Left hindlimb (tissue), 1 donor: ENCODE measurements at regions not wholly inside any gene's neighbourhood (a gene's known extent, or its start where the extent isn't known, plus 50 kb on each side); places are given as distances from the start of the nearest gene placed in this dataset.
"Not testable (repeated sequence)": the region's sequence is repeated elsewhere in the genome, so short reads cannot be mapped to it uniquely, and the experiment has no call there.

Experiments
- DNase-seq: peaks from one replicate; pipeline ENCODE4 v3.0.0-alpha.2; 2018

DNA sequence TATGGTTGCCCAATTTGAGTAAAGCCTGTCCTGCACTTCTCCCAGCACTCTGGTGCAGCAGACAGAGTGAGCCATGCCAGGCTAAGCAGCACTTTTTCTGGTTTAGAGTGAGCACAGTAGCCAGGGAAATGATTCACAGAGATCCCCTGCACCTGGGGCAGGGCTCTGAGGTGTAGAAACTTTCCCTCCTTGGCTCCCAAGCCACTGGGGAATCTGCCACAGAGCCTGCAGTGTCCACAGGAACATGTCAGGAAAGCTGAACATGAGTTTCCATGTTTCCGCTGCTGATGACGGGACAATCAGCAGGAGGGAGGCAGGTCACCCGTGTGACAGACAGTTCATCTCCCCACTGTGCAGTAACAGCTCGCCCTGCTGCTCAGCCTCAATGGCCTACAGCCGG, 429.9 kb upstream of the B3GAT1 start:
- no peak for DNase-seq

- DNase-seq = no peak
Observed at GRCh38 chr11:134841411-134841810, 429.4 kb upstream of the B3GAT1 start.

GRCh38 chr11:134840945-134841344, 428.9 kb upstream of the B3GAT1 start:
- DNase-seq = no peak

DNA sequence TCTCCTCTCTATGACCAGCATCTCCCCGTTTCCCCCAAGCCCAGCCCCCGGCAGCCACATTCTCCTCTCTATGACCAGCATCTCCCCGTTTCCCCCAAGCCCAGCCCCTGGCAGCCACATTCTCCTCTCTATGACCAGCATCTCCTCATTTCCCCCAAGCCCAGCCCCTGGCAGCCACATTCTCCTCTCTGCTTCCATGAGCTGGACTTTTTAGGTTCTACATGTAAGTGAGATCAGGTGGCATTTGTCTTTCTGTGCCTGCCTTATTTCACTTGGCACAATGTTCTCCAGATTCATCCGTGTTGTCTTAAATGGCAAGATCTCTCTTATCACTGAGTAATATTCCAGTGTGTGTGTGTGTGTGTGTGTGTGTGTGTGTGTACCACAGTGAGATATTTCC, 428.1 kb upstream of the B3GAT1 start:
- DNase-seq = not testable (repeated sequence)

DNA sequence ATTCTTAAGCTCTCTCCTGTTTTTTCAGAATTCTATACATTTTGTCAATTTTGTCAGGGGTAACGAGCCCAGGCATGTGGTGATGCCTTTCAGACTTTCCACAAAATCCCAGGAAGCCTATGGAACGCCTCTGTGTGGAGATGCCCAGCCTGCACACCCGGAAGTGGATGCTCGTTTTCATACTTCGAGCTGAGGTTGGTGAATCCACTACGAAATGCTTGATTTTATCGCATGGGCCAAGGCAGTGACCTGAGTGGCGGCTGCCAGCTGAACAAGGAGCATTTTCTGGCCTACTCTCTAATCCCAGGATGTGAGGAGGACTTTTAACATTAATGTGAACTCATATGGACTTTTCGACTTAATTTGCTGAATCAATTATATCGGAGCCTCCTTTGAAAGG, 426.7 kb upstream of the B3GAT1 start:
- DNase-seq = no peak

GRCh38 chr11:134837887-134838232, 425.8 kb upstream of the B3GAT1 start:
- no peak for DNase-seq

DNA sequence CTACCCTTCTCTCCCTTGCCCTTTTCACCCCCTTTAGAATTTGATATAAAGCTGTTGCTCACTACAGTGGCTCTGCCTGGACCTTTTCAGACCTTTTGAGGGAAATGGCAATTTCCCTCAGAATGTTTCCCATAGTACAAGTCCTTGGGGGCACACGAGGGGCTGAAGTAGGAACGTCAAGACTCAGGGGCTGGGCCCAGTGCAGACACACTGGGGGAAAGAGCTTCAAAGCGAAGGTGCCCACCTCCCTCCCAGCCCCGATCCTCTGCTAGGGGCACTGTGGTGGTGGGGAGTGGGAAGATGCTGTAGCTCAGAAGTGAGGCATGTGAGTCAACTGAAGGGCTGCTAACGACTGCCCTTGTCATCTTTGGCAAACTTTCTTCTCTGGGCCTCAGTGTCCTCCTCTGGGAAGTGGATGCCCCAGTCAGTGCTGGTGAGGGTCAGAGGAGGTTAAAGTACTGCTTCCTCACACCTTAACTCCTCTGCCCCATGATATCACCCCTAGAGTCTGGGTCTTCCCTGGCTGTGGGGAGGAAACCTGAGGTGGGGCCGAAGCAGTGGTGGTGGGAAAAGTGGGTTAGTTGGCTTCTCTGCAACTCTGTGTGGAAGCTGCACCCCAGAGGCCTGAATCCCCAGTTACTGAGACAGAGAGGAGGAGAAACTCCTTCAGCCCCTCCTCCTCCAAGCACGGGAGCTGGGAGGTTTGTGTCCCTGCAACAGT, 425.3 kb upstream of the B3GAT1 start:
- DNase-seq = no peak

GRCh38 chr11:134836561-134836960, 424.5 kb upstream of the B3GAT1 start:
- DNase-seq = no peak

GRCh38 chr11:134835561-134835960, 423.5 kb upstream of the B3GAT1 start:
- no peak for DNase-seq

GRCh38 chr11:134830312-134830711, 418.3 kb upstream of the B3GAT1 start:
- no peak for DNase-seq

GRCh38 chr11:134823970-134824369, 411.9 kb upstream of the B3GAT1 start:
- DNase-seq = no peak

GRCh38 chr11:134822897-134823296, 410.9 kb upstream of the B3GAT1 start:
- no peak for DNase-seq

GRCh38 chr11:134821422-134821821, 409.4 kb upstream of the B3GAT1 start:
- no peak for DNase-seq

DNA sequence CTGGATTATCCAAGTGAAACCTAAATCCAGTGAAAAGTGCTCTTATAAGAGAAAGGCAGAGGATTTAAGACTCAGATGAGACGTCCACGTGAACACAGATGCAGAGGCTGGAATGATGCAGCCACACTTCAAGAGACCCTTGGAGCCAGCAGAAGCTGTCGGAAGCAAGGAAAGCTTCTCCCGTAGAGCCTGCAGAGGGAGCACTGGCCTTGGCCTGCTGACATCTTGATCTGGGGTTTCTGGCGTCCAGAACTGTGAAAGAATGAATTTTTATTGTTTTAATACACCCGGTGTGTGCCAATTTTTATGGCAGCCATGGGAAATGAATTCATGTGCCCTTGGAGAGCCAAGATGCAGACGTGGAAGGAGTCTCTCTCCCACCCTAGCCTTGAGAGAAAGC, 407.0 kb upstream of the B3GAT1 start:
- DNase-seq = no peak

GRCh38 chr11:134818516-134818915, 406.5 kb upstream of the B3GAT1 start:
- DNase-seq = no peak

DNA sequence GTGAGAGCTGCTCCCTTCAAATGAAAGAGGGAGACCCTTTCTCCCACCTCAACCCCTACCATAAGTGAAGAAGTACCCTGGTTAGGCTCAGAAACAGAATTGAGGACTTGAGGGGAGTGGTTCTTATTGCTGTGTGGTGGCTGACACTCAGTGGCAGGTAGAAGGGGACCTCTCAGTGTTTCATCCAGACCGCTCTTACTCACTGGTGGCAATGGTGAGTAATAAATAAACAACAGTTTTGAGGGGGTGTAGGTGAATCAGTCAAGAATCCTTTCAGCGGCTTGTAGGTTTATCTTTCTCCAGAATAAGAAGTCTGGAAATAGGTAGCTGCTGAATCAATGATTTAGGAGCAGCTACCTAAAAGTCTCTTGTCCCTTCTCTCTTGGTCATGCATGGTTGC, 403.4 kb upstream of the B3GAT1 start:
- DNase-seq = no peak

GRCh38 chr11:134807997-134808396, 396.0 kb upstream of the B3GAT1 start:
- no peak for DNase-seq

DNA sequence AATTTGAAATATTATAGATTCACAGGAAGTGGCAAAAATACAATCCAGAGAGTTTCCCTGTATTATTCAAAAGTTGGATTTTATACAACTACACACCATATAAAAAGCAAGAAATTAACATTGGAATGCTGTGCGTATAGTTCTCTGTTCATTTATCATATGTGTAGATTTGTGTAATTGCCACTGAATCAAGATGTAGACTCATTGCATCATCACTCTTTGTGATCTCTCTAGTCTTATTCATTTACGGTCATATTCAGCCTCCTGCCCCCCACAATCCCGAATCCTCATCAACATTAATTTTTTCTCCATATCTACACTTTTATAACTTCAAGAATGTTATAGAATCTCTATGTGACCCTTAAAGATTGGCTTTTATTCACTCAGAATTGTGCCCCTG, 390.6 kb upstream of the B3GAT1 start:
- no peak for DNase-seq

DNA sequence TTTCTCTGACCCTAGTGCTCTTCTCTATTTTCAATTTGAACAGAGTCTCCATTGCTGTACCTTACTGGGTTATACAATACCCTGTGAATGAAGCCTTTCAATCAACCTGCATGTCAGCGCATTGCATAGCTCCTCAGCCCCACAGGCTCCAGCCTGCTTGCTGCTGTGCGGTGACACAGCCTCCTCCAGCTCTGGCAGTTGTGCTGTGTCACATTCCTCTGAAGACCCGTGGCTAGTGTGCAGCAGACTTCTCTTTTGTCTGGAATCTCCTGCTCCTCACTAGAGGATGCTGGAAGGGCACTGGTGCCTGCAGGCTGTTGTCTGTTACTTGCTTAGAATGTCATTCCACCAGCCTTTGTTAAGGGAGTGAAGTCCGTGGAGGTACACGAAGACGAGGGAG, 390.1 kb upstream of the B3GAT1 start:
- DNase-seq = no peak

GRCh38 chr11:134801570-134801969, 389.5 kb upstream of the B3GAT1 start:
- DNase-seq = no peak

- no peak for DNase-seq
Observed at GRCh38 chr11:134800826-134801225, 388.8 kb upstream of the B3GAT1 start.

- DNase-seq = no peak
Observed at GRCh38 chr11:134800130-134800529, 388.1 kb upstream of the B3GAT1 start.

- DNase-seq = no peak
Observed at GRCh38 chr11:134799386-134799785, 387.3 kb upstream of the B3GAT1 start.

DNA sequence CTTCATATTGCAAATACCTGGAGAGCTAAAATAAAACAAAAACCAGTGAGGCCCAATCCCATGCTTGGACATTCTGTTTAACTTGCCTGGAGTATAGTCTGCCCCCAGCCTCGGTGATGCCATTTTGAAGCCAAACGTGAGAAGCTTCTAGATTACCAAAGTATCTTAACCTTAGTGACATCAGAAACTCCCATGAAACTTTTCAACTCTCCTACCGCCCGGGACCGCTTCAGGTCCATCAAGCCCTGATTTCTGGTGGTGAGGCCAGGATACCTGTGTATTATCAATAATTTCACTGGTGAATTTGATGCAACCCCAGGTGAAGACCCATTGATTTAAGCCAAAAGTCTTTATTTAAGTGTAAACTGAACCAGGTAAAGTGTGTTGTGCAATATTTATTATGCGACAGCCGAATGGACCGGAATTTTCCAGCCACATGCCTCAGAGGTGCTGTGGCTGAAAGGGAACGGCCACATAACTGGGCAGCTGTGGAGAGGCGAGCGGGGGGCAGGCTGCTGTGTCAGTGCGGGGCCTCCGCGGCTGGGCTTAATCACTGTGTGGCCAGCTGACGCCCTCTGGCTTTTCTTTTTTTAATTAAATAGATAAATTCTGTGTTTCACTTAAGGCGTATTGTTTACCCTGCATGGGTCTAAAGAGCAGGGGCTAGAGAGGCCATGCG, 385.5 kb upstream of the B3GAT1 start:
- no peak for DNase-seq

GRCh38 chr11:134795017-134795416, 383.0 kb upstream of the B3GAT1 start:
- DNase-seq = no peak
